H1 (cell line): ENCODE measurements at regions not wholly inside any gene's neighbourhood (a gene's known extent, or its start where the extent isn't known, plus 50 kb on each side); places are given as distances from the start of the nearest gene placed in this dataset.

Experiments
- CTCF ChIA-PET: fragments of 300-600 bp; sonication (Branson Sonifier 250); formaldehyde crosslinking; loops from one replicate; lab custom pipeline; 2021; ENCODE audit not compliant: partially characterized antibody; lab: Charles Lee
- POLR2A ChIA-PET: fragments of 300-600 bp; sonication (Branson Sonifier 250); formaldehyde crosslinking; loops from one replicate; lab custom pipeline; 2021; ENCODE audit warnings: inconsistent platforms; ENCODE audit not compliant: partially characterized antibody; lab: Charles Lee
- DNase-seq, 2 experiments: peaks; one replicate each; pipeline versions ENCODE4 v3.0.0 to v3.0.0-alpha.2; 2010 to 2022; ENCODE audit warnings: low spot score in 2 of 2, low read depth in 1 of 2, mixed read lengths in 1 of 2
- FAIRE-seq: peaks from 2 replicates; lab custom pipeline; 2011; peaks lifted over from hg19 to GRCh38; lab: Jason Lieb, UNC
- H2AFZ ChIP-seq: 2 replicates; pipeline ENCODE4 v1.8.1; 2012; ENCODE audit warnings: low read length, inconsistent platforms
- H2AK5ac ChIP-seq: 2 replicates; pipeline ENCODE4 v1.6.1; 2013; ENCODE audit warnings: low read depth, low read length
- H2BK120ac ChIP-seq: replicated peaks from 2 replicates; pipeline ENCODE3; 2013; ENCODE audit warnings: low read depth, low read length, inconsistent platforms
- H2BK12ac ChIP-seq: 2 replicates; pipeline ENCODE4 v1.6.1; 2013; ENCODE audit warnings: low read depth, low read length
- H2BK15ac ChIP-seq: 2 replicates; pipeline ENCODE4 v1.6.1; 2013; ENCODE audit warnings: low read length
- H2BK20ac ChIP-seq: 2 replicates; pipeline ENCODE4 v1.6.1; 2013; ENCODE audit warnings: low read length
- H2BK5ac ChIP-seq: 2 replicates; pipeline ENCODE4 v1.6.1; 2013; ENCODE audit warnings: low read depth, low read length
- H3K14ac ChIP-seq: 2 replicates; pipeline ENCODE4 v1.6.1; 2013; ENCODE audit warnings: inconsistent platforms; ENCODE audit not compliant: insufficient read length
- H3K18ac ChIP-seq: 2 replicates; pipeline ENCODE4 v1.6.1; 2013; ENCODE audit warnings: low read length; ENCODE audit errors: extremely low read depth
- H3K23ac ChIP-seq: 2 replicates; pipeline ENCODE4 v1.6.1; 2013; ENCODE audit warnings: inconsistent platforms; ENCODE audit not compliant: insufficient read length
- H3K23me2 ChIP-seq: 2 replicates; pipeline ENCODE4 v1.6.1; 2013; ENCODE audit warnings: low read depth, low read length
- H3K27ac ChIP-seq: 2 replicates; pipeline ENCODE4 v1.6.1; 2011; ENCODE audit warnings: low read depth, low read length, inconsistent platforms
- H3K27me3 ChIP-seq, 4 experiments: replicated peaks in 1 of 4; 1 replicate in 1 of 4; 2 replicates in 3 of 4; pipeline versions ENCODE4 v1.6.1 to v1.8.1; 2011 to 2013; ENCODE audit warnings: low read length in 3 of 4, mild to moderate bottlenecking in 3 of 4, inconsistent platforms in 2 of 4, mixed read lengths in 2 of 4, moderate library complexity in 1 of 4; ENCODE audit not compliant: control insufficient read depth in 3 of 4, insufficient read depth in 3 of 4; ENCODE audit errors: extremely low read depth in 1 of 4
- H3K36me3 ChIP-seq, 4 experiments: 2 replicates each; pipeline versions ENCODE4 v1.6.1 to v1.8.1; 2011 to 2013; ENCODE audit warnings: mild to moderate bottlenecking in 4 of 4, low read length in 3 of 4, moderate library complexity in 2 of 4, control low read depth in 1 of 4, inconsistent platforms in 1 of 4; ENCODE audit not compliant: insufficient read depth in 4 of 4, control insufficient read depth in 2 of 4
- H3K4ac ChIP-seq: replicated peaks from 2 replicates; pipeline ENCODE3; 2013; ENCODE audit warnings: low read length, low read depth, mixed read lengths, inconsistent platforms; ENCODE audit not compliant: insufficient read length
- H3K4me1 ChIP-seq, 4 experiments: replicated peaks in 1 of 4; 1 replicate in 1 of 4; 2 replicates in 3 of 4; pipeline versions ENCODE4 v1.6.1 to v1.8.1; 2011 to 2013; ENCODE audit warnings: low read length in 3 of 4, inconsistent platforms in 2 of 4, mixed read lengths in 1 of 4; ENCODE audit not compliant: insufficient read depth in 4 of 4, control insufficient read depth in 3 of 4
- H3K4me2 ChIP-seq, 2 experiments: 2 replicates each; pipeline versions ENCODE4 v1.6.1 to v1.8.1; 2011 to 2013; ENCODE audit warnings: low read depth in 2 of 2, low read length in 2 of 2, control low read depth in 1 of 2, inconsistent platforms in 1 of 2, mild to moderate bottlenecking in 1 of 2; ENCODE audit not compliant: insufficient read depth in 1 of 2
- H3K4me3 ChIP-seq, 4 experiments: fragments of 200-600, 300-600 bp in 1 of 4; sonication (generic), shearing (Covaris generic), sonication (Bioruptor Twin) in 1 of 4; 2 replicates each; pipeline versions ENCODE4 v1.5.1 to v1.8.1; 2011 to 2016; ENCODE audit warnings: low read length in 4 of 4, low read depth in 3 of 4, control low read depth in 2 of 4, inconsistent platforms in 2 of 4, mild to moderate bottlenecking in 2 of 4, mixed read lengths in 1 of 4, moderate library complexity in 1 of 4; ENCODE audit not compliant: insufficient read depth in 2 of 4; ENCODE audit errors: extremely low read depth in 1 of 4
- H3K56ac ChIP-seq: replicated peaks from 2 replicates; pipeline ENCODE3; 2013; ENCODE audit warnings: low read depth, mild to moderate bottlenecking, mixed read lengths, low read length, inconsistent platforms; ENCODE audit not compliant: insufficient read length
- H3K79me1 ChIP-seq: 2 replicates; pipeline ENCODE4 v1.6.1; 2013; ENCODE audit warnings: low read depth, low read length, control low read depth
- H3K79me2 ChIP-seq, 2 experiments: 2 replicates each; pipeline versions ENCODE4 v1.6.1 to v1.8.1; 2012 to 2013; ENCODE audit warnings: low read length in 2 of 2, mild to moderate bottlenecking in 2 of 2, inconsistent platforms in 1 of 2; ENCODE audit not compliant: insufficient read depth in 2 of 2, control insufficient read depth in 1 of 2
- H3K9ac ChIP-seq, 4 experiments: replicated peaks in 1 of 4; 1 replicate in 1 of 4; 2 replicates in 3 of 4; pipeline versions ENCODE4 v1.6.1 to v1.8.1; 2011 to 2013; ENCODE audit warnings: low read depth in 3 of 4, low read length in 3 of 4, control low read depth in 2 of 4, mild to moderate bottlenecking in 2 of 4, moderate library complexity in 2 of 4, inconsistent platforms in 1 of 4; ENCODE audit errors: extremely low read depth in 1 of 4
- H3K9me3 ChIP-seq, 2 experiments: 2 replicates each; pipeline versions ENCODE4 v1.6.1 to v1.8.1; 2012 to 2013; ENCODE audit warnings: mild to moderate bottlenecking in 2 of 2, moderate library complexity in 2 of 2, control low read depth in 1 of 2, inconsistent platforms in 1 of 2, low read depth in 1 of 2, low read length in 1 of 2, mixed read lengths in 1 of 2; ENCODE audit not compliant: insufficient read depth in 2 of 2
- H4K20me1 ChIP-seq, 2 experiments: replicated peaks in 1 of 2; 2 replicates each; pipeline versions ENCODE3 to v1.8.1; 2011 to 2013; ENCODE audit warnings: inconsistent platforms in 2 of 2, low read length in 2 of 2, mild to moderate bottlenecking in 1 of 2; ENCODE audit not compliant: insufficient read depth in 2 of 2, control insufficient read depth in 1 of 2
- H4K5ac ChIP-seq: 2 replicates; pipeline ENCODE4 v1.6.1; 2013; ENCODE audit warnings: low read length, low read depth, mixed read lengths, inconsistent platforms; ENCODE audit not compliant: insufficient read length
- H4K8ac ChIP-seq: 2 replicates; pipeline ENCODE4 v1.8.0; 2013; ENCODE audit warnings: mild to moderate bottlenecking, moderate library complexity, low read length, inconsistent platforms; ENCODE audit not compliant: insufficient read depth; ENCODE audit errors: extremely low read depth
- H4K91ac ChIP-seq: replicated peaks from 2 replicates; pipeline ENCODE3; 2013; ENCODE audit warnings: low read length, mixed read lengths, inconsistent platforms; ENCODE audit not compliant: insufficient read length
- BCL11A ChIP-seq, 2 experiments: IDR thresholded peaks; one replicate each; pipeline ENCODE4 v1.6.1; 2011; ENCODE audit warnings: low read depth in 2 of 2, low read length in 2 of 2, mild to moderate bottlenecking in 2 of 2
- JUND ChIP-seq: IDR thresholded peaks from 2 replicates; pipeline ENCODE4 v1.6.1; 2011; ENCODE audit warnings: mild to moderate bottlenecking, improper control_type of control experiment, low read length
- MAFK ChIP-seq: IDR thresholded peaks from 2 replicates; pipeline ENCODE4 v1.6.1; 2012; ENCODE audit warnings: low read depth, mild to moderate bottlenecking, improper control_type of control experiment, low read length
- RAD21 ChIP-seq, 2 experiments: IDR thresholded peaks in 1 of 2; conservative IDR thresholded peaks in 1 of 2; 2 replicates each; pipeline ENCODE4 v1.6.1; 2011; ENCODE audit warnings: low read depth in 2 of 2, low read length in 2 of 2, improper control_type of control experiment in 1 of 2, inconsistent platforms in 1 of 2, mild to moderate bottlenecking in 1 of 2, moderate library complexity in 1 of 2

DNA sequence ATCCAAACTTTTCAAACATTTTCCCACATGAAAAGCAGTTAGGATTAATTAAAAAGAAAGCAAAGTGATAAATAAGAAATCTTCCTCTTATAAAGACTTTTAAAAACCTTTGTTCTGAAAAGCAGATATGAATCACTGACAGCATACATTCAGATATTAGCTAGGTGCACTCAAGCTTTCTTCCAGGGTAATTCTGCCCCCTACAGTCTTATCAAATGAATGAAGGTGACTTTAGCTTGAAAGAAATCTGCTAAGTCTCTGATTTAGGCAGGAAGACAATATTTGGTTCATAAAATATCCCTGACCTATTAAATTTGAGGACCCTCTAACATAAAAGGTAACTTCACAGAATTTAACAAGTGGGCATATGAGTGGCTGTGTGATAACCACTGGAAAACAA, 209.1 kb upstream of the FAM47A start:
- Histone ChIP-seq H2BK5ac (no peak overlapping the region), H2BK15ac (no peak overlapping the region), H2AFZ (no peak overlapping the region), H3K4me2 (no peak overlapping the region), H3K9me3 (no peaks in the 10 kb centered on the region), H2BK20ac (no peak overlapping the region), H3K23me2 (no peaks in the 10 kb centered on the region), H3K27ac (no peak overlapping the region), H2BK120ac (no peak overlapping the region), H3K9ac (no peak overlapping the region), H3K4ac (no peak overlapping the region), H3K56ac (no peak overlapping the region), H4K91ac (no peak overlapping the region), H2BK12ac (no peak overlapping the region), H3K79me2 (no peaks in the 10 kb centered on the region), H4K8ac (no peak overlapping the region), H3K36me3 (no peaks in the 10 kb centered on the region), H3K23ac (no peak overlapping the region), H4K5ac (no peak overlapping the region), H3K4me1 (no peaks in the 10 kb centered on the region), H2AK5ac (no peak overlapping the region), H3K4me3 (no peak overlapping the region), H3K18ac (no peak overlapping the region), H3K27me3 (no peaks in the 10 kb centered on the region), H3K14ac (no peak overlapping the region), H3K79me1 (no peaks in the 10 kb centered on the region), H4K20me1 (no peaks in the 10 kb centered on the region)
- ChIA-PET CTCF (interaction anchor here (0.8 to 1.7 kb wide), 2 partner anchors 8 to 10 kb away, joined by 3 read pairs; no protein-coding TSS in a partner anchor), POLR2A (no interaction called here)
- peak; percentile 34 to 40 for TF ChIP-seq RAD21 (IDR thresholded peaks at IDR 0.05 in 1 of 2, conservative IDR thresholded peaks at IDR 0.05 in 1 of 2; ENCODE audit: low read depth in 2 of 2, low read length in 2 of 2)
- TF ChIP-seq BCL11A (IDR thresholded peaks at IDR 0.05; ENCODE audit: low read depth in 2 of 2, low read length in 2 of 2) = no peak
- TF ChIP-seq JUND = no peak
- TF ChIP-seq MAFK = no peak
- DNase-seq = no peak
- FAIRE-seq = no peak
